Cerebellar cortex (tissue), 1 donor: ENCODE measurements at regions not wholly inside any gene's neighbourhood (a gene's known extent, or its start where the extent isn't known, plus 50 kb on each side); places are given as distances from the start of the nearest gene placed in this dataset.
"Not testable (repeated sequence)": the region's sequence is repeated elsewhere in the genome, so short reads cannot be mapped to it uniquely, and the experiment has no call there.

Experiments used
- DNase-seq: peaks from one replicate; pipeline ENCODE4 v3.0.0-alpha.2; 2015; ENCODE audit warnings: low spot score

- no peak for DNase-seq
These were observed 157.1 kb upstream of the PRKCQ start for GRCh38 chr10:6737080-6737641.

- no peak for DNase-seq
These were observed 154.2 kb upstream of the PRKCQ start for GRCh38 chr10:6734286-6734685.

- no peak for DNase-seq
These were observed 149.8 kb upstream of the PRKCQ start for GRCh38 chr10:6729861-6730344.

GRCh38 chr10:6729071-6729774 is 149.1 kb upstream of the PRKCQ start:
- DNase-seq: no peak

- DNase-seq: no peak
These were observed 146.8 kb upstream of the PRKCQ start for GRCh38 chr10:6726924-6727323.

- DNase-seq: no peak
These were observed 142.5 kb upstream of the PRKCQ start for GRCh38 chr10:6722616-6723004.

- no peak for DNase-seq
These were observed 142.0 kb upstream of the PRKCQ start for GRCh38 chr10:6721964-6722615.

- DNase-seq: no peak
These were observed 141.4 kb upstream of the PRKCQ start for GRCh38 chr10:6721480-6721879.

- no peak for DNase-seq
These were observed 139.5 kb upstream of the PRKCQ start for GRCh38 chr10:6719561-6719960.

- no peak for DNase-seq
These were observed 138.5 kb upstream of the PRKCQ start for GRCh38 chr10:6718550-6718949.

- no peak for DNase-seq
These were observed 136.4 kb upstream of the PRKCQ start for GRCh38 chr10:6716516-6716915.

- DNase-seq: no peak
These were observed 133.6 kb upstream of the PRKCQ start for GRCh38 chr10:6713716-6714115.

GRCh38 chr10:6713120-6713519 is 133.0 kb upstream of the PRKCQ start:
- DNase-seq: no peak

- no peak for DNase-seq
These were observed 131.8 kb upstream of the PRKCQ start for GRCh38 chr10:6711881-6712280.

- no peak for DNase-seq
These were observed 131.3 kb upstream of the PRKCQ start for GRCh38 chr10:6711408-6711841.

GRCh38 chr10:6707352-6707751 is 127.3 kb upstream of the PRKCQ start:
- DNase-seq: no peak

GRCh38 chr10:6706725-6707124 is 126.6 kb upstream of the PRKCQ start:
- DNase-seq: no peak

GRCh38 chr10:6704896-6705295 is 124.8 kb upstream of the PRKCQ start:
- no peak for DNase-seq

GRCh38 chr10:6702833-6703232 is 122.8 kb upstream of the PRKCQ start:
- not testable (repeated sequence) for DNase-seq

GRCh38 chr10:6702030-6702429 is 122.0 kb upstream of the PRKCQ start:
- DNase-seq: no peak

GRCh38 chr10:6701289-6701688 is 121.2 kb upstream of the PRKCQ start:
- peak; percentile 9 for DNase-seq

- DNase-seq: no peak
These were observed 120.0 kb upstream of the PRKCQ start for GRCh38 chr10:6700066-6700465.

- DNase-seq: no peak
These were observed 119.3 kb upstream of the PRKCQ start for GRCh38 chr10:6699336-6699735.
